Loucy (cell line): ENCODE measurements at regions not wholly inside any gene's neighbourhood (a gene's known extent, or its start where the extent isn't known, plus 50 kb on each side); places are given as distances from the start of the nearest gene placed in this dataset.
"Not testable (repeated sequence)": the region's sequence is repeated elsewhere in the genome, so short reads cannot be mapped to it uniquely, and the experiment has no call there.

Experiments
- EZH2phosphoT487 ChIP-seq: fragments of 200-600 bp; IDR thresholded peaks from 2 replicates; pipeline ENCODE4 v1.6.1; 2018; ENCODE audit warnings: antibody characterized with exemption, mild to moderate bottlenecking, moderate library complexity, borderline replicate concordance
- TF ChIP-seq, protein P1 (sequence below): fragments of 200-600 bp; sonication (generic); conservative IDR thresholded peaks from 2 replicates; pipeline ENCODE4 v1.5.1; 2014; ENCODE audit warnings: mild to moderate bottlenecking, antibody characterized with exemption, low read length

DNA sequence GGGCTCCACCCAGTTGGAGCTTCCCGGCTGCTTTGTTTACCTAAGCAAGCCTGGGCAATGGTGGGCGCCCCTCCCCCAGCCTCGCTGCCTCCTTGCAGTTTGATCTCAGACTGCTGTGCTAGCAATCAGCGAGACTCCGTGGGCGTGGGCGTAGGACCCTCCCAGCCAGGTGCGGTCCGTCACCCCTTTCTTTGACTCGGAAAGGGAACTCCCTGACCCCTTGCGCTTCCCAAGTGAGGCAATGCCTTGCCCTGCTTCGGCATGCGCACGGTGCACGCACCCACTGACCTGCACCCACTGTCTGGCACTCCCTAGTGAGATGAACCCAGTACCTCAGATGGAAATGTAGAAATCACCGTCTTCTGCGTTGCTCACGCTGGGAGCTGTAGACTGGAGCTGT lies 254.4 kb upstream of the NMUR2 start:
- TF ChIP-seq, protein P1, sequence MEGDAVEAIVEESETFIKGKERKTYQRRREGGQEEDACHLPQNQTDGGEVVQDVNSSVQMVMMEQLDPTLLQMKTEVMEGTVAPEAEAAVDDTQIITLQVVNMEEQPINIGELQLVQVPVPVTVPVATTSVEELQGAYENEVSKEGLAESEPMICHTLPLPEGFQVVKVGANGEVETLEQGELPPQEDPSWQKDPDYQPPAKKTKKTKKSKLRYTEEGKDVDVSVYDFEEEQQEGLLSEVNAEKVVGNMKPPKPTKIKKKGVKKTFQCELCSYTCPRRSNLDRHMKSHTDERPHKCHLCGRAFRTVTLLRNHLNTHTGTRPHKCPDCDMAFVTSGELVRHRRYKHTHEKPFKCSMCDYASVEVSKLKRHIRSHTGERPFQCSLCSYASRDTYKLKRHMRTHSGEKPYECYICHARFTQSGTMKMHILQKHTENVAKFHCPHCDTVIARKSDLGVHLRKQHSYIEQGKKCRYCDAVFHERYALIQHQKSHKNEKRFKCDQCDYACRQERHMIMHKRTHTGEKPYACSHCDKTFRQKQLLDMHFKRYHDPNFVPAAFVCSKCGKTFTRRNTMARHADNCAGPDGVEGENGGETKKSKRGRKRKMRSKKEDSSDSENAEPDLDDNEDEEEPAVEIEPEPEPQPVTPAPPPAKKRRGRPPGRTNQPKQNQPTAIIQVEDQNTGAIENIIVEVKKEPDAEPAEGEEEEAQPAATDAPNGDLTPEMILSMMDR: not testable (repeated sequence)
- TF ChIP-seq EZH2phosphoT487: not testable (repeated sequence)
